Activated CD4-positive, CD25-positive, alpha-beta regulatory T cell (primary cell): ENCODE measurements at regions not wholly inside any gene's neighbourhood (a gene's known extent, or its start where the extent isn't known, plus 50 kb on each side); places are given as distances from the start of the nearest gene placed in this dataset.
"Not testable (repeated sequence)": the region's sequence is repeated elsewhere in the genome, so short reads cannot be mapped to it uniquely, and the experiment has no call there.

Experiments used
- DNase-seq, 4 experiments: peaks; one replicate each; lab custom pipeline; 2025; lab: John Stamatoyannopoulos, UW

GRCh38 chr13:108003626-108004025 lies 211.7 kb downstream of the LIG4 start:
- no peak for DNase-seq

- DNase-seq, result no peak
These were observed 214.3 kb downstream of the LIG4 start for GRCh38 chr13:108000998-108001397.

- no peak for DNase-seq
These were observed 215.6 kb downstream of the LIG4 start for GRCh38 chr13:107999751-108000150.

GRCh38 chr13:107994137-107994536 lies 221.2 kb downstream of the LIG4 start:
- no peak for DNase-seq

- DNase-seq, result no peak
These were observed 221.9 kb downstream of the LIG4 start for GRCh38 chr13:107993239-107993949.

- no peak for DNase-seq
These were observed 222.8 kb downstream of the LIG4 start for GRCh38 chr13:107992542-107992941.

- DNase-seq, result no peak
These were observed 238.2 kb downstream of the LIG4 start for GRCh38 chr13:107977071-107977574.

GRCh38 chr13:107976628-107977027 lies 238.7 kb downstream of the LIG4 start:
- no peak for DNase-seq

- DNase-seq, result no peak
These were observed 240.9 kb downstream of the LIG4 start for GRCh38 chr13:107974409-107974808.

- DNase-seq, result no peak
These were observed 245.8 kb downstream of the LIG4 start for GRCh38 chr13:107969546-107969945.

- DNase-seq, result no peak
These were observed 246.9 kb downstream of the LIG4 start for GRCh38 chr13:107968470-107968869.

GRCh38 chr13:107964395-107964794 lies 250.9 kb downstream of the LIG4 start:
- no peak for DNase-seq

GRCh38 chr13:107961849-107962608 lies 253.3 kb downstream of the LIG4 start:
- DNase-seq, result no peak

- no peak for DNase-seq
These were observed 255.0 kb downstream of the LIG4 start for GRCh38 chr13:107960301-107960700.

GRCh38 chr13:107956889-107957288 lies 258.4 kb downstream of the LIG4 start:
- DNase-seq, result no peak

- no peak for DNase-seq
These were observed 273.2 kb downstream of the LIG4 start for GRCh38 chr13:107942030-107942617.

- no peak for DNase-seq
These were observed 273.8 kb downstream of the LIG4 start for GRCh38 chr13:107941345-107942029.

GRCh38 chr13:107937848-107938247 lies 277.5 kb downstream of the LIG4 start:
- no peak for DNase-seq

- DNase-seq, result no peak
These were observed 284.3 kb downstream of the LIG4 start for GRCh38 chr13:107931056-107931455.

GRCh38 chr13:107928762-107929161 lies 286.6 kb downstream of the LIG4 start:
- DNase-seq, result no peak

GRCh38 chr13:107927557-107927956 lies 287.8 kb downstream of the LIG4 start:
- DNase-seq, result no peak

GRCh38 chr13:107926515-107926914 lies 288.8 kb downstream of the LIG4 start:
- DNase-seq, result not testable (repeated sequence)
